A673 (cell line): ENCODE measurements at regions not wholly inside any gene's neighbourhood (a gene's known extent, or its start where the extent isn't known, plus 50 kb on each side); places are given as distances from the start of the nearest gene placed in this dataset.

Experiments
- CTCF ChIP-seq: fragments of 300-800, 200-600 bp; sonication (generic); conservative IDR thresholded peaks from 2 replicates; pipeline ENCODE4 v1.5.1; 2017; ENCODE audit warnings: low read depth, mild to moderate bottlenecking, antibody characterized with exemption, low read length, moderate library complexity, mixed read lengths
- EZH2 ChIP-seq: fragments of 200-600 bp; sonication (generic); IDR thresholded peaks from 2 replicates; pipeline ENCODE4 v1.6.1; 2017; ENCODE audit warnings: borderline replicate concordance, low read depth, mild to moderate bottlenecking, mixed read lengths, antibody characterized with exemption, low read length; ENCODE audit not compliant: poor library complexity, severe bottlenecking

GRCh38 chr1:29575277-29575676 lies 339.0 kb downstream of the PTPRU start:
- TF ChIP-seq CTCF (no peak), EZH2 (no peak)
